K562 (cell line): ENCODE measurements at regions not wholly inside any gene's neighbourhood (a gene's known extent, or its start where the extent isn't known, plus 50 kb on each side); places are given as distances from the start of the nearest gene placed in this dataset.

Experiments used
- BCOR ChIP-seq: fragments of 450-650 bp; IDR thresholded peaks from 2 replicates; pipeline ENCODE4 v1.6.1; 2016
- ESRRB ChIP-seq: fragments of 250-450 bp; sonication (Bioruptor Pico); IDR thresholded peaks from 2 replicates; pipeline ENCODE4 v1.5.0; 2020; ENCODE audit warnings: mild to moderate bottlenecking, moderate library complexity, borderline replicate concordance
- FOXP4 ChIP-seq: sonication (generic); formaldehyde crosslinking; IDR thresholded peaks from 2 replicates; pipeline ENCODE4 v1.8.0; 2022; ENCODE audit warnings: mild to moderate bottlenecking, missing genetic modification reagents, borderline replicate concordance
- GATA2 ChIP-seq: sonication (generic); formaldehyde crosslinking; IDR thresholded peaks from 2 replicates; pipeline ENCODE4 v1.4.0; 2020; ENCODE audit warnings: mild to moderate bottlenecking, missing genetic modification reagents
- KLF10 ChIP-seq: fragments of 250-450 bp; sonication (Bioruptor Pico); IDR thresholded peaks from 2 replicates; pipeline ENCODE4 v1.6.1; 2021; ENCODE audit warnings: matching md5 sums
- RBM25 ChIP-seq: fragments of 200-400 bp; formaldehyde crosslinking; IDR thresholded peaks from 2 replicates; pipeline ENCODE4 v1.6.1; 2018; ENCODE audit warnings: low read length, low read depth, moderate library complexity; ENCODE audit not compliant: severe bottlenecking
- SFPQ ChIP-seq: fragments of 200-400 bp; formaldehyde crosslinking; IDR thresholded peaks from 2 replicates; pipeline ENCODE4 v1.6.1; 2017; ENCODE audit warnings: mild to moderate bottlenecking, low read depth, low read length, moderate library complexity
- SIN3A ChIP-seq, 2 experiments: fragments of 150-350 bp in 1 of 2; IDR thresholded peaks; 2 replicates each; pipeline ENCODE4 v1.6.1; 2011 to 2016; ENCODE audit warnings: borderline replicate concordance in 2 of 2, low read depth in 2 of 2, low read length in 2 of 2, mild to moderate bottlenecking in 2 of 2, moderate library complexity in 2 of 2; ENCODE audit not compliant: control insufficient read depth in 1 of 2
- SRSF3 ChIP-seq: fragments of 200-400 bp; formaldehyde crosslinking; IDR thresholded peaks from 2 replicates; pipeline ENCODE4 v1.6.1; 2016; ENCODE audit warnings: mild to moderate bottlenecking, low read length, moderate library complexity; ENCODE audit not compliant: insufficient read depth
- STAT5B ChIP-seq: fragments of 250-450 bp; sonication (Bioruptor Pico); IDR thresholded peaks from 2 replicates; pipeline ENCODE4 v1.8.0; 2021; ENCODE audit warnings: mild to moderate bottlenecking, inconsistent platforms
- U2AF1 ChIP-seq: fragments of 200-400 bp; formaldehyde crosslinking; optimal IDR thresholded peaks from 2 replicates; pipeline ENCODE3; 2017; ENCODE audit warnings: mild to moderate bottlenecking, low read depth, low read length, moderate library complexity
- ZBTB11 ChIP-seq, 3 experiments: fragments of 200-800 bp in 1 of 3; fragments of 250-450 bp in 1 of 3; fragments of 450-650 bp in 1 of 3; sonication (Bioruptor Pico) in 1 of 3; sonication (Bioruptor generic) in 1 of 3; formaldehyde crosslinking in 1 of 3; IDR thresholded peaks; 2 replicates each; pipeline versions ENCODE4 v1.6.1 to v1.8.0; 2016 to 2022; ENCODE audit warnings: mild to moderate bottlenecking in 2 of 3, missing genetic modification characterization in 2 of 3, missing compliant biosample characterization in 1 of 3, moderate library complexity in 1 of 3
- ZHX1 ChIP-seq: fragments of 150-350 bp; conservative IDR thresholded peaks from 2 replicates; pipeline ENCODE4 v1.6.1; 2014; ENCODE audit warnings: low read length
- ZKSCAN8 ChIP-seq: fragments of 200-800 bp; sonication (Bioruptor generic); IDR thresholded peaks from 2 replicates; pipeline ENCODE4 v1.6.1; 2016; ENCODE audit warnings: missing genetic modification characterization, missing compliant biosample characterization

GRCh38 chr7:106774213-106774767 is 90.8 kb upstream of the PIK3CG start (continued):
- no peak for TF ChIP-seq ZHX1
- 0 out of 2 replicates have a peak, but pooled peaks have one; percentile 26 for TF ChIP-seq STAT5B (CRISPR knock-in tag)
- no peak for TF ChIP-seq ESRRB
- no peak for TF ChIP-seq SIN3A (IDR thresholded peaks at IDR 0.05; ENCODE audit: borderline replicate concordance in 2 of 2, control insufficient read depth in 1 of 2, low read depth in 2 of 2, low read length in 2 of 2)
- no peak for TF ChIP-seq KLF10 (CRISPR knock-in tag)
- TF ChIP-seq SFPQ: no peak
- peak; percentile 36; the same call in 1 of the 2 replicates for TF ChIP-seq ZKSCAN8 (CRISPR knock-in tag)
- TF ChIP-seq GATA2 (CRISPR knock-in tag): no peak
- TF ChIP-seq FOXP4 (CRISPR knock-in tag): no peak
- TF ChIP-seq ZBTB11 (CRISPR knock-in tag; IDR thresholded peaks at IDR 0.05): no peak
- TF ChIP-seq BCOR: no peak
- no peak for TF ChIP-seq SRSF3
- no peak for TF ChIP-seq RBM25
- no peak for TF ChIP-seq U2AF1
